ENCODE measurements at regions not wholly inside any gene's neighbourhood (a gene's known extent, or its start where the extent isn't known, plus 50 kb on each side); places are given as distances from the start of the nearest gene placed in this dataset.

DNA sequence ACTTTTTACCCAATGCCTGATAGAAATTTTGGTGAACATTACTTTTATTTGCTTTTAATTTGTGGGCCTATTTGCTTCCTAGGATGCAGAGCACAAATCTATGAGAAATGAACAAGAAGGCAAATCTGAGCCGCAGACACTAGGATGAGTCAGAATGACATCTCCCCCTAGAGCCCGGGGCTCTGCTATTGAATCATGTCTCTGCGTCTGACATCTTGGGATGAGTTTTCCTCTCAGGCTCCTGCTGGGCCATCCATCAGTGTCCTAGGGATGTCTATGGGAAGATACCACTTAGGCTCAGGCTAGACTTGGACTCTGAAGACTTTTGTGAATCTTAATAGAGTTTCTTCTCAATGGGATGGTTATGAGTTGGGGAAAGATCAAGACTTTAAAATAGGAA is 157.3 kb upstream of the MTPN start:
- peaks cover 8% of the 10 kb centered on the region for H3K27me3 Mint-ChIP-seq (ENCODE audit: low read depth, poor library complexity)
- no peak overlapping the region for H3K27ac Mint-ChIP-seq
- TF ChIP-seq, protein P1, sequence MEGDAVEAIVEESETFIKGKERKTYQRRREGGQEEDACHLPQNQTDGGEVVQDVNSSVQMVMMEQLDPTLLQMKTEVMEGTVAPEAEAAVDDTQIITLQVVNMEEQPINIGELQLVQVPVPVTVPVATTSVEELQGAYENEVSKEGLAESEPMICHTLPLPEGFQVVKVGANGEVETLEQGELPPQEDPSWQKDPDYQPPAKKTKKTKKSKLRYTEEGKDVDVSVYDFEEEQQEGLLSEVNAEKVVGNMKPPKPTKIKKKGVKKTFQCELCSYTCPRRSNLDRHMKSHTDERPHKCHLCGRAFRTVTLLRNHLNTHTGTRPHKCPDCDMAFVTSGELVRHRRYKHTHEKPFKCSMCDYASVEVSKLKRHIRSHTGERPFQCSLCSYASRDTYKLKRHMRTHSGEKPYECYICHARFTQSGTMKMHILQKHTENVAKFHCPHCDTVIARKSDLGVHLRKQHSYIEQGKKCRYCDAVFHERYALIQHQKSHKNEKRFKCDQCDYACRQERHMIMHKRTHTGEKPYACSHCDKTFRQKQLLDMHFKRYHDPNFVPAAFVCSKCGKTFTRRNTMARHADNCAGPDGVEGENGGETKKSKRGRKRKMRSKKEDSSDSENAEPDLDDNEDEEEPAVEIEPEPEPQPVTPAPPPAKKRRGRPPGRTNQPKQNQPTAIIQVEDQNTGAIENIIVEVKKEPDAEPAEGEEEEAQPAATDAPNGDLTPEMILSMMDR (IDR thresholded peaks at IDR 0.05) = no peak
- no peak for DNase-seq
- H3K9me3 Mint-ChIP-seq = no peaks in the 10 kb centered on the region
- H3K36me3 Mint-ChIP-seq (ENCODE audit: low read depth) = no peaks in the 10 kb centered on the region
- no peak overlapping the region for H3K4me3 Mint-ChIP-seq
- peaks cover 35% of the 10 kb centered on the region for H3K4me1 Mint-ChIP-seq

DNA sequence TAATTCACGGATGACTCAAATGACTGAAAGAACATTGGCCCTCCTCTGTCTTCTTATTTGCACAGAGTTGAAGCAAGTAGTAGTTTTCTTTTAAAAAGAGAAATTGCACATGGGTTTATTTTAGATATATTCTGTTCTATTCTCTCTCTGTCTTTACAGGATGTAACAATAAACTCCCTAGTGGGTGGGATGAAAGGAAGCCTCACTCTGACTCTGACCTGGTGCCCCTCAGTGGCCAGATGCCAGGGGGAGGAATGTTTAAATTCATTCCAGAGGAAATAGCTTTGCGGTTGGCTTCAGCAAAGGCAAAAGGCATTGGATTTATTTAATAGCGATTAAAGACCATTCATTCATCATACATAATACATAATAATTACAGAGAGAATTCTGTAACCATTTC is 156.4 kb upstream of the MTPN start:
- Mint-ChIP-seq H3K36me3 (ENCODE audit: low read depth) (no peaks in the 10 kb centered on the region), H3K4me1 (peaks cover 25% of the 10 kb centered on the region), H3K27ac (peak overlapping the region; percentile 55), H3K9me3 (no peaks in the 10 kb centered on the region), H3K4me3 (no peak overlapping the region), H3K27me3 (ENCODE audit: low read depth, poor library complexity) (peaks cover 8% of the 10 kb centered on the region)
- TF ChIP-seq, protein P1 (IDR thresholded peaks at IDR 0.05) = no peak
- peak; percentile 10 for DNase-seq

DNA sequence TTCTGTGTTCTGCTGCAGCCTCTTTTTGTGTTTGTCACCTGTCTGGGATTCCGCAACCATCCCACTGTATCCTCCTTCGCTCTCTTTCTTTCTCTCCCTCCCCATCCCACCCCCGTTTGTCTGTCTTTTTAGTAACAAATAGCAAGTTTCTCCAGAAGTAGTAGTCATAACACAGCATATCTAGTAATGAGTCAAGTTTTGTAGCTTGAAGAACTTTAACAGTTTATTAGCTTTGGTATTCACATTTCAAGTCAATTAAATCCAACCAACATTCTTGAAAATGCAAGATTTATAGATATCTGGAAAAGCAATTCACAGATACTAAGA is 154.1 kb upstream of the MTPN start:
- Mint-ChIP-seq H3K27ac (no peak overlapping the region), H3K27me3 (ENCODE audit: low read depth, poor library complexity) (peaks cover 5% of the 10 kb centered on the region), H3K4me3 (no peak overlapping the region), H3K36me3 (ENCODE audit: low read depth) (no peaks in the 10 kb centered on the region), H3K4me1 (peaks cover 19% of the 10 kb centered on the region), H3K9me3 (no peaks in the 10 kb centered on the region)
- TF ChIP-seq, protein P1 (IDR thresholded peaks at IDR 0.05) = no peak
- no peak for DNase-seq

DNA sequence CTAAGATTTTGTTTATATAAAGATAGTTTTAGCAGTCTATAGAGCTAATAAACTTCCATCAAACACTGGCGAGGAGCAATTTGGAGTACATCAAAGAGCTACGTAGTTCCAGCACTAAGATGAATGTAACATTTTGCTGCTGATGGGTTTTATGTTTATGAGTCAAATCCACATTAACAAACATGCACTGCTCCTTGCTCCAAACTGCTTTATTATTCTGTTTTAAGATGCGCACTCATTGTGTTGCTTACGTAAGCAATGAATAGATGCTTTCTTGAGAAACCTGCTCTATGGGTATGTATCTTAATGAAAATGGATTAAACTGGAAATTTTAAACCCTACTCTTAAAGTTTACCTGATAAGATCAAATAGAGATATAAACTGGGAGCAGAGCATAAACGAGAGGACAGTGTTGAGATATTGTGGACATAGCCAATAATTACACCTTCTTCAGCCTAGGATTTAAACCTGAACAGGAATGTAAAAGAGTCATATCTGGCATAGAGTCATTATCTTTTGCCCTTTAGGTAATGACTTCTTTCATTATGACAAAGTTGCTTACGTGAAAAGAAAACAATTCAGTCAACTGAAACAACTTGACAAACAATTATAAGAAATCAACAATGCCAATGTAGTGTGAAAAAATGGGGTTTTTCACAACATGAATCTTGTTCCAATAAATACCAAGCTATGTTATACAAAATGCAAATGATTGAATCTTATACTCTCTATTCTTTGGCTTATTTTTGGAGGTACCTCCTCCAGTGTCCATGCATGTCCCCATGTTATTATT is 153.5 kb upstream of the MTPN start:
- H3K36me3 Mint-ChIP-seq (ENCODE audit: low read depth) = no peaks in the 10 kb centered on the region
- DNase-seq = no peak
- H3K9me3 Mint-ChIP-seq = no peaks in the 10 kb centered on the region
- H3K4me3 Mint-ChIP-seq = no peak overlapping the region
- TF ChIP-seq, protein P1 (IDR thresholded peaks at IDR 0.05) = no peak
- peaks cover 2% of the 10 kb centered on the region for H3K27me3 Mint-ChIP-seq (ENCODE audit: low read depth, poor library complexity)
- peaks cover 19% of the 10 kb centered on the region for H3K4me1 Mint-ChIP-seq
- H3K27ac Mint-ChIP-seq = no peak overlapping the region

DNA sequence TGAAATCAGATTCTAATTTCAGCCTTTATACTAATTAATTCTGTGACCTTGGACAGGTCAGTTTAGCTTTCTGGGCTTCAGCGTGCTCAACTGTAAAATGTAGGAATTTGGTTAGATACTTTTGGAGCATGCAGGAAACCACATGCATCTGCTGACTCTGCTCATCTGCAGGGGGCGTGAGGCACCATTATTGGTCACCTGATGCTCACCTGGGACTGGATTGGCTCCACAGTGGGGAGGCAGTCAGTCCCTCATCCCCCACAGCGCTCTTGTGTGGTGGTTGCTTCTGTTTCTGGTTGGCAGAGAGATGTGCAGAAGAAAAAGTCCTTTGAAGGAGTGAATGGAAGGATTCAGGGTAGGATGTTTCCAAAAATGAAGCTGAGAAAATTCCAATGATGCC is 150.9 kb upstream of the MTPN start:
- H3K27me3 Mint-ChIP-seq (ENCODE audit: low read depth, poor library complexity) = peaks cover 2% of the 10 kb centered on the region
- H3K27ac Mint-ChIP-seq = no peak overlapping the region
- no peaks in the 10 kb centered on the region for H3K36me3 Mint-ChIP-seq (ENCODE audit: low read depth)
- no peak overlapping the region for H3K4me3 Mint-ChIP-seq
- TF ChIP-seq, protein P1 (IDR thresholded peaks at IDR 0.05) = no peak
- H3K9me3 Mint-ChIP-seq = peaks cover 8% of the 10 kb centered on the region
- DNase-seq = no peak
- no peaks in the 10 kb centered on the region for H3K4me1 Mint-ChIP-seq

DNA sequence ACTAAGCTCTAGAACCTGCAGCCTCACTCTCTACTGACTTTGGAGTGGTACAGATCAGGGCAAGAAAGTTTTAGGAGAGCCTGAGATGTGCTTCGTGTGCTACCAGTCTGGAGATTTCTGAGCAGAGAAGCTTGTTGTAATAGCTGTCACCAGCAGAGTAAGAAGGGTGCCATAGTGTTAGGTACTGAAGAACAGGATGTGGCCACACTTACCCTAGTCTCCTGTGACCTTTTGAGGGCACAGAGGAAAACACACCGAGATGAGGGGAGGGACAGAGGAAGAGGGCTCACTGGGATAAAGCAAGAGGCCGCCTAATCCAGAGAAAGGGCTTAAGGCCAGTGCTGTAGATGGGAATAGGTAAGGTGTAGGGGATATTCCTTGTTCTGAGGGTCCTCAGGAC is 146.2 kb upstream of the MTPN start:
- H3K27ac Mint-ChIP-seq = peak overlapping the region; percentile 40
- no peaks in the 10 kb centered on the region for H3K36me3 Mint-ChIP-seq (ENCODE audit: low read depth)
- TF ChIP-seq, protein P1 (IDR thresholded peaks at IDR 0.05) = no peak

More for the DNA sequence above, 146.2 kb upstream of the MTPN start:
- DNase-seq = no peak
- H3K27me3 Mint-ChIP-seq (ENCODE audit: low read depth, poor library complexity) = peaks cover 2% of the 10 kb centered on the region
- no peak overlapping the region for H3K4me3 Mint-ChIP-seq
- peaks cover 8% of the 10 kb centered on the region for H3K9me3 Mint-ChIP-seq
- H3K4me1 Mint-ChIP-seq = no peaks in the 10 kb centered on the region
